Hepatocyte (in vitro differentiated cells): ENCODE measurements at regions not wholly inside any gene's neighbourhood (a gene's known extent, or its start where the extent isn't known, plus 50 kb on each side); places are given as distances from the start of the nearest gene placed in this dataset.

ENCODE experiments used
- CTCF ChIP-seq: fragments of 200-600 bp; sonication (generic); IDR thresholded peaks from 2 replicates; pipeline ENCODE4 v1.5.1; 2016; ENCODE audit warnings: antibody characterized with exemption, mild to moderate bottlenecking; ENCODE audit not compliant: poor library complexity
- EZH2phosphoT487 ChIP-seq: fragments of 200-600 bp; sonication (generic); IDR thresholded peaks from one replicate; pipeline ENCODE4 v1.6.1; 2018; ENCODE audit warnings: antibody characterized with exemption, mild to moderate bottlenecking, low read depth, moderate library complexity; ENCODE audit not compliant: unreplicated experiment, severe bottlenecking

- TF ChIP-seq CTCF = no peak
- no peak for TF ChIP-seq EZH2phosphoT487
These were observed 177.7 kb upstream of the RGS6 start for GRCh38 chr14:71754422-71755095.
